ENCODE measurements at regions not wholly inside any gene's neighbourhood (a gene's known extent, or its start where the extent isn't known, plus 50 kb on each side); places are given as distances from the start of the nearest gene placed in this dataset.
A peak's percentile ranks its signal among the peaks of the same experiment; 100 is the strongest.

DNA sequence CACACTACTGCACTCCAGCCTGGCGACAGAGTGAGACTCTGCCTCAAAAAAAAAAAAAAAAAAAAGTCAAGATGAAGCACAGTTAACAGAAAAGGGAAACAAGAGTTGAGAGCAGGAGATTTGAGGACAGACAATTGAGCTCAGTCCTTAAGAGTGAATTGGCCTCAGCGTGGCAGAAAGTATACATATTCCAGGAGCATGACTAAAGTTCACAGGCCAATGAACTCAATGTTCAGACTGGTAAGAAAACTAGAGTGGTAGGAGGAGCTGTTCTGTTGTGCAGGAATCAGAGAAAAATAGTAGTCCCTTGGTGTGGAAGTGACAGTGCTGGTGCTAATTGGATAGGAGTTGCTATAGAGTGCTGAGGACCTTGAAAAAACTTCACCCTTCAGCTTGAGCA lies 60.0 kb downstream of the NRN1 start:
- Histone ChIP-seq H3K4me1 (ENCODE audit: control insufficient read depth, insufficient read depth, low read length) (no peaks in the 10 kb centered on the region), H3K27me3 (ENCODE audit: control insufficient read depth, insufficient read depth, low read length) (no peaks in the 10 kb centered on the region), H3K36me3 (ENCODE audit: control insufficient read depth, insufficient read depth, low read length) (no peaks in the 10 kb centered on the region), H3K9me3 (ENCODE audit: control insufficient read depth, insufficient read depth, low read length) (peaks cover 6% of the 10 kb centered on the region), H3K27ac (ENCODE audit: low read depth, low read length) (no peak overlapping the region), H3K4me3 (ENCODE audit: low read depth, low read length) (no peak overlapping the region)
- no peak for DNase-seq (ENCODE audit: low read depth in 4 of 6, low spot score in 6 of 6)
- WGBS (ENCODE audit: insufficient coverage), result 73% methylated on average over 2 of the region's 2 CpGs

DNA sequence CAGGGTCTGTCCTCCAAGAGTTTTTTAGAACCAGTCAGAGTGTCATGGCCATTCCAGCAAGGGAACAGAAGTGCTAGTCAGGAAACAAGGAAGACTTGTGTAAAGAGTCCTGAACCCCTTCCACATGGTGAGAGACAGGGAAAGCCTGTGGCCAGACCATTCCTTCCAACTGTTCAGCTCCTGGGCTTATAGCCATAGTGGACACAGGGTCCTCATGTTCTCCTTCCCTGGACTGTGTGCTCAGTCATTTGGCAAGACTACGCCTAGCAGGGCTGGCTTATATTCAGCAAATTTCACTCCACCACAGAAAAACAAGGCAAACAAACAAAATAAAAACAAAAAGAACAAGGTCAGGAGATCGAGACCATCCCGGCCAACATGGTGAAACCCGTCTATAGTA lies 60.5 kb downstream of the NRN1 start:
- no peaks in the 10 kb centered on the region for H3K36me3 ChIP-seq (ENCODE audit: control insufficient read depth, insufficient read depth, low read length)
- no CpG with 5 or more reads among the region's 4 CpGs for WGBS (ENCODE audit: insufficient coverage)
- no peak overlapping the region for H3K4me3 ChIP-seq (ENCODE audit: low read depth, low read length)
- H3K27me3 ChIP-seq (ENCODE audit: control insufficient read depth, insufficient read depth, low read length), result no peaks in the 10 kb centered on the region
- peak in 1 of 6 donors; percentile 8 for DNase-seq (ENCODE audit: low read depth in 4 of 6, low spot score in 6 of 6)
- no peak overlapping the region for H3K27ac ChIP-seq (ENCODE audit: low read depth, low read length)
- peaks cover 6% of the 10 kb centered on the region for H3K9me3 ChIP-seq (ENCODE audit: control insufficient read depth, insufficient read depth, low read length)
- no peaks in the 10 kb centered on the region for H3K4me1 ChIP-seq (ENCODE audit: control insufficient read depth, insufficient read depth, low read length)

DNA sequence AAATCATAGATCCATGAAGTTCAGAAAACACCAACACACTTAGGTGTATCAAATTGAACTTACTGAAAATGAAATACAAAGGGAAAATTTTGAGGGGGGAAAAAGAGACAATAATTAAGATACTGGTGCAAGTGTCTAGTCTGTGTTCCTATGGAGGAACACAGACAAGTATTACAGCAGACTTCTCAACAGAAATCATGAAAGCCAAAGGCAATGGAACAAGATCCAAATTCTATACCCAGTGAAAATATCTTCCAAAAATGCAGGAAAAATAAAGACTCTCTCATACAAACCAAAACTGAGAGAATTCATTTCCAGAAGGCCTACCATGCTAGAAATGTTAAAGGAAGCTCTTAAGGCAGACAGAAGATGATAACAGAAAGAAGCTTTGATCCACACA lies 63.1 kb downstream of the NRN1 start:
- Histone ChIP-seq H3K4me3 (ENCODE audit: low read depth, low read length) (no peak overlapping the region), H3K9me3 (ENCODE audit: control insufficient read depth, insufficient read depth, low read length) (peaks cover 6% of the 10 kb centered on the region), H3K27me3 (ENCODE audit: control insufficient read depth, insufficient read depth, low read length) (no peaks in the 10 kb centered on the region), H3K36me3 (ENCODE audit: control insufficient read depth, insufficient read depth, low read length) (no peaks in the 10 kb centered on the region), H3K27ac (ENCODE audit: low read depth, low read length) (no peak overlapping the region), H3K4me1 (ENCODE audit: control insufficient read depth, insufficient read depth, low read length) (no peaks in the 10 kb centered on the region)
- no peak for DNase-seq (ENCODE audit: low read depth in 4 of 6, low spot score in 6 of 6)

DNA sequence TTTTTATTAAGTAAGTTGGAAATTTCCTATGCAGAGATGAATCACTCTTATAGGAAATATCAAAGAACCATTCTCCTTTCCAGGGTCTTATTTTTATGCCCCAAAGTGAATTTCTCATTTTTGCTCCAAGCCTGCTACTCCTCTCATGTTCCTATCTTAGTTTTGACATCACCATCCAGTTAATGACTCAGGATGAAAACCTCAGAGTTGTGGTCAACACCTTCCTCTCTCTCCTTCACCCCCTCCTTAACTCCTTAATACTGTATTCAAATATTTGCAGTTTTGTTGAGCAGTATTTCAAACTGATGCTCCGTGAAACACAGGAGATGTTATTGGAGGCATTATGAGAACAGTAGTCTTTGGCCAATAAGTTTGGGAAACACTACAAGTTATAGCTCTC lies 64.1 kb downstream of the NRN1 start:
- H3K36me3 ChIP-seq (ENCODE audit: control insufficient read depth, insufficient read depth, low read length), result no peaks in the 10 kb centered on the region
- no peak overlapping the region for H3K27ac ChIP-seq (ENCODE audit: low read depth, low read length)
- peaks cover 6% of the 10 kb centered on the region for H3K4me1 ChIP-seq (ENCODE audit: control insufficient read depth, insufficient read depth, low read length)
- WGBS (ENCODE audit: insufficient coverage), result no CpG with 5 or more reads among the region's 1 CpG
- H3K4me3 ChIP-seq (ENCODE audit: low read depth, low read length), result no peak overlapping the region
- no peak for DNase-seq (ENCODE audit: low read depth in 4 of 6, low spot score in 6 of 6)
- H3K27me3 ChIP-seq (ENCODE audit: control insufficient read depth, insufficient read depth, low read length), result no peaks in the 10 kb centered on the region
- H3K9me3 ChIP-seq (ENCODE audit: control insufficient read depth, insufficient read depth, low read length), result peaks cover 6% of the 10 kb centered on the region

DNA sequence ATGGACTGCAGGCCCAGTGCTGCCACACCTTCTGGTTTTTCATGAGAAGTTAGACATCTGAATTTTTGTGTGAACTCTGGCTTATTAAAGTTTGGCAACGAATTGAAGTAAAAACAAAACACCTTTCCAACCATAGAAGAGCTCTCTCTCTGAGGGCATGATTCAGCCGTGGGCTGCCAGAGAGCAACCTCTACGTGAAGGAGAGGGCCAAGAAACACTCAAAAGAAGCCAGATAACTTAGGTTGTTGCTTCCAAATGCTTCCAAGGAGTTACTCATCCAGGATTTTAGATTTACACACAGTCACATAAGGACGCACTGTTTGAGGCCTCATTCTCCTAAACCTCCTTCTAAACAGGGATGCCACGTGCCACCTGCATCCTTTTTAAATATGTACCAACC lies 65.5 kb downstream of the NRN1 start:
- Histone ChIP-seq H3K9me3 (ENCODE audit: control insufficient read depth, insufficient read depth, low read length) (peaks cover 6% of the 10 kb centered on the region), H3K27me3 (ENCODE audit: control insufficient read depth, insufficient read depth, low read length) (no peaks in the 10 kb centered on the region), H3K36me3 (ENCODE audit: control insufficient read depth, insufficient read depth, low read length) (no peaks in the 10 kb centered on the region), H3K4me1 (ENCODE audit: control insufficient read depth, insufficient read depth, low read length) (peaks cover 14% of the 10 kb centered on the region), H3K4me3 (ENCODE audit: low read depth, low read length) (no peak overlapping the region), H3K27ac (ENCODE audit: low read depth, low read length) (no peak overlapping the region)
- WGBS (ENCODE audit: insufficient coverage), result 100% methylated on average over 2 of the region's 5 CpGs
- no peak for DNase-seq (ENCODE audit: low read depth in 4 of 6, low spot score in 6 of 6)

DNA sequence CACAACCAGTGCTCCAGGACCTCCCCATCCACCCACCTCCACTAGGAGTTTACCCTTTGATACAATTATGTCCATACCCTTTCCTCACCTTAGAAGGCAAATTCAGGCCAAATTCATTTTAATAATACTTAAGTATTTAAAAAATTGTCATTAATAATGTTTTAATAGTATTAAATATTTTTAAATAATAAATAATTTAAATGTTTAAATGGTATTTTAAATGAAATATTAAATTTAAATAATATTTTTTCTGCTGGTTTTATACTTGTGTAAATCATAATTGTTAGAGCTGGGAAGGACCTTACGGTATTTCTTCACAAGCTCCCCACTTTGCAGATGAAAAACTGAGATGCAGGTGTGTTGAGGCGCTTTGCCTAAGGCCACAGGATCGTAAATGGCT lies 67.8 kb downstream of the NRN1 start:
- no peak for DNase-seq (ENCODE audit: low read depth in 4 of 6, low spot score in 6 of 6)
- Histone ChIP-seq H3K9me3 (ENCODE audit: control insufficient read depth, insufficient read depth, low read length) (peaks cover 6% of the 10 kb centered on the region), H3K27ac (ENCODE audit: low read depth, low read length) (no peak overlapping the region), H3K4me3 (ENCODE audit: low read depth, low read length) (no peak overlapping the region), H3K4me1 (ENCODE audit: control insufficient read depth, insufficient read depth, low read length) (peaks cover 14% of the 10 kb centered on the region), H3K36me3 (ENCODE audit: control insufficient read depth, insufficient read depth, low read length) (no peaks in the 10 kb centered on the region), H3K27me3 (ENCODE audit: control insufficient read depth, insufficient read depth, low read length) (no peaks in the 10 kb centered on the region)
- 100% methylated on average over 3 of the region's 3 CpGs for whole genome bisulfite sequencing (ENCODE audit: insufficient coverage)

DNA sequence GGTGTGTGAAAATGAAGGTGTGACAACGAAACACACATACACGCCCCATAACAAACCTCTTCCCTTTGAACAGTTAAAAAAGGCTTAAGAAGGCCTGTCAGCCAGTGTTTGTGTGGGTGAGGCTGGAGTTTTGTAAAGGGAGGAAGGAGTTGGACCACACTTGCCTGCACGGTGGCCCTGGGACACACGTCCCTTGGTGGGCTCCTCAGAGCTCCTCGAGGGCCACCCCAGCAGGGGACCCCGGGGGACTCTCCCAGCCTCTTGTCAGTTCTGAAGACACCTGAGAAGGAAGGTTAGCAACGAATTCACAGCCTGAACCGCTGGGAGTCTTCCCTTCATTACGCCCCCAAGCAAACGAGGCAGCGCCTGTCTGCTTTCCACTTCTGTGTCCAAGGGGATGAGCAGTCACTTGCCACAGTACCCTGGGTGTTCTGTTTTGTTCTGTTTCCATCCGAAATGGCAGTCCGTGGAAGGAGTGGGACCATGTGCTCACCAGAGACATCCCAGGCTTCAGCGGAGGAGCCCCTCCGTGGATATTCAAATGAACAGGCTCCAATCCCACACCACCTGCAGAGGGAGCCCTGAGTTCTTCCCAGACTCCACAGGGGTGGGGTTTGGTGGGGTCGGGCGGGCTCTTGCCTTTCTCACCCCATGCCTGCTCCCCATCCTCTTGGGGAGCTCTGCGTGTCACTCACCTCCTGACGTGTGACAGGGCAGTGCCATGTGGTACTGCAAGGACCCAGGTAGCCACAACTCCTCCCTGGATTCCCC lies 68.6 kb downstream of the NRN1 start:
- peaks cover 3% of the 10 kb centered on the region for H3K9me3 ChIP-seq (ENCODE audit: control insufficient read depth, insufficient read depth, low read length)
- WGBS (ENCODE audit: insufficient coverage), result 88% methylated on average over 14 of the region's 19 CpGs
- H3K4me3 ChIP-seq (ENCODE audit: low read depth, low read length), result no peak overlapping the region

DNA sequence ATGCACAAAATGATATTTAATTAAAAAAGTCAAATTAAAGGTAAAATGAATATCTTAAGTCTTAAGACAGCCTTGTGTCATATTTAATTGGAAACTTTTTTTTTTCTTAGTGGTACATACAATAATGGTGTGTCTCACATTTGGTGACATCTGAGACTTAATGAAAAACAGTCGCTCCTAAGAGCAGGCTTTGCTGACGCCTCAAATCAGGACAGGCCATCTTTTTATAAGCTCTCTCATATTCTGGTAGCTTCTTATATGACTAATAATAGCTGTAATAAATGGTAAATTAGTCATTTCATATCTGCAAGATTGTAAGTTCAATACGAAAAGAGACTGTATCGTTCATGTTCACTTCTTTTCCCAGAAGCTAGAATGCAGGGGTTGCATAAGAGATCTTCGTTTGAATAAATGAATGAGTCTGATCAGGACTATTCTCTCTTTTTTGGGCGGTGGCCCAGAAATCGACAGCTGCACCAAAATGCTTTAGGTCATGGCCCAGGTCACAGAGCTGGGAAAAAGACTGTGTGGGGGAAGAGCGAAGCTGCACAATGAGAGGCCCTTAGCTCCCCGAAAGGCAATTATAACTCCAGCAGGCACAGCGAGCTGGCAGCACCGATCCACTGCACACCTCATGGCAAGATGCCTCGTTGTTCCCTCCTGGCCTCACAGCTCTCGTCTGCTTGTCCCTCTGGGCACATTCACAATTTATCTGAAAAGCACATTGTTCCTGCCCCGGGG lies 69.4 kb downstream of the NRN1 start:
- no peak overlapping the region for H3K27ac ChIP-seq (ENCODE audit: low read depth, low read length)
- peak in 5 of 6 donors; percentile 9 to 77 (median 19) for DNase-seq (ENCODE audit: low read depth in 4 of 6, low spot score in 6 of 6)
- 24% methylated on average over 8 of the region's 14 CpGs for WGBS (ENCODE audit: insufficient coverage)
- peaks cover 14% of the 10 kb centered on the region for H3K4me1 ChIP-seq (ENCODE audit: control insufficient read depth, insufficient read depth, low read length)
- no peak overlapping the region for H3K4me3 ChIP-seq (ENCODE audit: low read depth, low read length)
- no peaks in the 10 kb centered on the region for H3K27me3 ChIP-seq (ENCODE audit: control insufficient read depth, insufficient read depth, low read length)
- no peaks in the 10 kb centered on the region for H3K9me3 ChIP-seq (ENCODE audit: control insufficient read depth, insufficient read depth, low read length)
- H3K36me3 ChIP-seq (ENCODE audit: control insufficient read depth, insufficient read depth, low read length), result no peaks in the 10 kb centered on the region

More for the DNA sequence above, 68.6 kb downstream of the NRN1 start:
- Histone ChIP-seq H3K27me3 (ENCODE audit: control insufficient read depth, insufficient read depth, low read length) (no peaks in the 10 kb centered on the region), H3K27ac (ENCODE audit: low read depth, low read length) (no peak overlapping the region), H3K4me1 (ENCODE audit: control insufficient read depth, insufficient read depth, low read length) (peaks cover 14% of the 10 kb centered on the region), H3K36me3 (ENCODE audit: control insufficient read depth, insufficient read depth, low read length) (no peaks in the 10 kb centered on the region)
- DNase-seq (ENCODE audit: low read depth in 4 of 6, low spot score in 6 of 6), result no peak

DNA sequence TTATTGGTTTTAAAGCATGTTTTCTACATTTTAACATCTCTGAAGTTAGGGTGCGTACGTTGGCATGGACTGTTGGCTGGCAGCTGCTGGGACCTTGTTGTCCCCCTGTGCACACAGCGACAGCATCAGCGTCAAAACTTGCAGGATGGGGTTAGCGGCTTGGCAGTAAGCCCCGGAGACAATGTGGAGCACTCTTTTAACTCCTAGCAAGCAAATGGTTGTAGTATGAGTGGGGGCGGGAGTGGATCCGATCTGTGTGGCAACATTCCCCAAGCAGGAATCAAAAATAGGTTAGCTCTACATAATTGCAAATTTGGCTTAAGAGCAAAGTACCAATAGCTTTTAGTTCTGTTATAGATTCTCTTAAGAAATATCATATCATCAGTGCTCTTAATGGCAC lies 70.1 kb downstream of the NRN1 start:
- Histone ChIP-seq H3K4me1 (ENCODE audit: control insufficient read depth, insufficient read depth, low read length) (peaks cover 14% of the 10 kb centered on the region), H3K27ac (ENCODE audit: low read depth, low read length) (no peak overlapping the region), H3K36me3 (ENCODE audit: control insufficient read depth, insufficient read depth, low read length) (no peaks in the 10 kb centered on the region), H3K27me3 (ENCODE audit: control insufficient read depth, insufficient read depth, low read length) (no peaks in the 10 kb centered on the region), H3K9me3 (ENCODE audit: control insufficient read depth, insufficient read depth, low read length) (no peaks in the 10 kb centered on the region), H3K4me3 (ENCODE audit: low read depth, low read length) (no peak overlapping the region)
- WGBS (ENCODE audit: insufficient coverage), result 56% methylated on average over 5 of the region's 8 CpGs
- peak in 2 of 6 donors; percentile 32 to 64 for DNase-seq (ENCODE audit: low read depth in 4 of 6, low spot score in 6 of 6)

DNA sequence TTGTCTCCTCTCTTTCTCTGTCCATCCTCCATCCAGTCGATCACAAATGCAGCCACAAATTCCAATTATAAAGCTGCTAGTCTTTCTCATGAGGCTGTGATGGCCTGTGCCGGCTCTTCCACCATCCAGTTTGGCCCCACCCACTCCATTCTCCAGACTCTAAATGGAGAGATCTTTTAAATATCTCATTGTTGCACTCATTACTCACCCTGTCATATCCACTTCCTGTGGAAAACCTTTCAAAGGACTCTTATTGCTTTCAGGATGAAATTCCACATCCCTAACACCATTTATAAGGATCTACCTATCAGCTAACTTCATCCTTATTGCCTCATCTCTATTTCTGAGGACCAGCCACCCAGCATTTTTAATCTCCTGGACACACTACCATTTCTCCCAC lies 70.6 kb downstream of the NRN1 start:
- Histone ChIP-seq H3K4me1 (ENCODE audit: control insufficient read depth, insufficient read depth, low read length) (peaks cover 14% of the 10 kb centered on the region), H3K9me3 (ENCODE audit: control insufficient read depth, insufficient read depth, low read length) (no peaks in the 10 kb centered on the region), H3K4me3 (ENCODE audit: low read depth, low read length) (no peak overlapping the region), H3K27ac (ENCODE audit: low read depth, low read length) (no peak overlapping the region), H3K27me3 (ENCODE audit: control insufficient read depth, insufficient read depth, low read length) (no peaks in the 10 kb centered on the region), H3K36me3 (ENCODE audit: control insufficient read depth, insufficient read depth, low read length) (no peaks in the 10 kb centered on the region)
- no peak for DNase-seq (ENCODE audit: low read depth in 4 of 6, low spot score in 6 of 6)
- WGBS (ENCODE audit: insufficient coverage), result 83% methylated on average over 2 of the region's 2 CpGs

Measured in spinal cord (tissue), 9 donors.